NT2/D1 (cell line): ENCODE measurements at regions not wholly inside any gene's neighbourhood (a gene's known extent, or its start where the extent isn't known, plus 50 kb on each side); places are given as distances from the start of the nearest gene placed in this dataset.

Experiments used
- DNase-seq: peaks from one replicate; pipeline ENCODE4 v3.0.0-alpha.2; 2011; ENCODE audit warnings: low read depth, low spot score
- H3K27me3 ChIP-seq: 2 replicates; pipeline ENCODE4 v1.6.0; 2011; ENCODE audit warnings: mild to moderate bottlenecking; ENCODE audit not compliant: insufficient read length, insufficient read depth
- H3K36me3 ChIP-seq: 2 replicates; pipeline ENCODE4 v1.6.1; 2011; ENCODE audit warnings: mild to moderate bottlenecking, low read length, mixed read lengths; ENCODE audit not compliant: insufficient read depth, insufficient read length
- H3K4me1 ChIP-seq: 2 replicates; pipeline ENCODE4 v1.5.1; 2011; ENCODE audit not compliant: insufficient read depth, insufficient read length
- H3K4me3 ChIP-seq: 2 replicates; pipeline ENCODE4 v1.5.1; 2011; ENCODE audit warnings: low read depth; ENCODE audit not compliant: insufficient read length
- H3K9ac ChIP-seq: 2 replicates; pipeline ENCODE4 v1.6.0; 2011; ENCODE audit warnings: low read depth; ENCODE audit not compliant: insufficient read length
- H3K9me3 ChIP-seq: 2 replicates; pipeline ENCODE4 v1.5.1; 2011; ENCODE audit warnings: mild to moderate bottlenecking, low read length; ENCODE audit not compliant: insufficient read depth
- SUZ12 ChIP-seq: IDR thresholded peaks from 2 replicates; pipeline ENCODE4 v1.6.1; 2011; ENCODE audit not compliant: insufficient read length, insufficient read depth; ENCODE audit errors: extremely low read depth
- YY1 ChIP-seq: IDR thresholded peaks from 2 replicates; pipeline ENCODE4 v1.6.1; 2011; ENCODE audit not compliant: insufficient read length, insufficient read depth
- ZNF274 ChIP-seq: IDR thresholded peaks from 2 replicates; pipeline ENCODE4 v1.6.1; 2011; ENCODE audit warnings: mild to moderate bottlenecking, low read depth, low read length

DNA sequence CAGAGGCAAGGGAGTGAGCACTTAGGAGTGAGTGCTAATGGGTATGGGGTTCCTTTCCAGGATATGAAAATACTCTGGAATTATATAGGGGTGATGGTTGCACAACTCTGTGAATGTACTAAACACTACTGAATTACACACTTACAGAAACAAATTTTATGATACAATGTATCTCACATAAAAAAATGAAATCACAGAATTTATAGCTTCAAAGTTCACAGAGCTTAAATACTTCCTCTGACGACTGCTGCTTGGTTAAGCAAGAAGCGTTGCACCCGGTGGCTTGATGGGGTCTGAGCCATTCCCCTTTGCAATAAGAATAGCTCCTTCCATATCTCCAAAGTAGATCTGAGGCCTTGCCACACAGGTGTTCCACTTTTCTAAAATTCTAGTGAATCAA is 835.1 kb downstream of the TSN start:
- no peak overlapping the region for H3K4me3 ChIP-seq

DNA sequence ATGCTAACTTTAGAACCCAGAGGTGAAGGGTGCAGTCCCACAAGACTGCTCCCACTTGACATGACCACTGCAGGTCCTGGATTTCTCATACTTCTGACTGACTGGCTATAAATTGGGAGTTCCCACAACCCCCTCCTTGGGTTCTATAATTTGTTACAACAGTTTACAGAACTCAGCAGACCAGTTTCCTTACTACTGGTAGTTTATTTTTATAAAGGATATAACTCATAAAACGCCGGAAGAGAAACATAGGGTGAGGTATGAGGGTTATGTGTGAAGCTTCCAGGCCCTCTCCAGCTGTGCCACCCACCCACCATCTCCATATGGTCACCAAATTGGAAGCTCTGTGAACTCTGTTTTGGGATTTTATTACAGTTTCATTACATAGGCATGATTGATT is 839.6 kb downstream of the TSN start:
- no peaks in the 10 kb centered on the region for H3K27me3 ChIP-seq
- H3K36me3 ChIP-seq = no peaks in the 10 kb centered on the region
- no peaks in the 10 kb centered on the region for H3K9me3 ChIP-seq
- no peaks in the 10 kb centered on the region for H3K4me1 ChIP-seq
- DNase-seq = no peak
- TF ChIP-seq ZNF274 (no peak), YY1 (no peak), SUZ12 (no peak)
- no peak overlapping the region for H3K9ac ChIP-seq
- H3K4me3 ChIP-seq = no peak overlapping the region

More for the DNA sequence above, 835.1 kb downstream of the TSN start:
- H3K4me1 ChIP-seq = no peaks in the 10 kb centered on the region
- TF ChIP-seq ZNF274 (no peak), SUZ12 (no peak), YY1 (no peak)
- H3K36me3 ChIP-seq = no peaks in the 10 kb centered on the region
- no peaks in the 10 kb centered on the region for H3K27me3 ChIP-seq
- no peaks in the 10 kb centered on the region for H3K9me3 ChIP-seq
- H3K9ac ChIP-seq = no peak overlapping the region
- no peak for DNase-seq

DNA sequence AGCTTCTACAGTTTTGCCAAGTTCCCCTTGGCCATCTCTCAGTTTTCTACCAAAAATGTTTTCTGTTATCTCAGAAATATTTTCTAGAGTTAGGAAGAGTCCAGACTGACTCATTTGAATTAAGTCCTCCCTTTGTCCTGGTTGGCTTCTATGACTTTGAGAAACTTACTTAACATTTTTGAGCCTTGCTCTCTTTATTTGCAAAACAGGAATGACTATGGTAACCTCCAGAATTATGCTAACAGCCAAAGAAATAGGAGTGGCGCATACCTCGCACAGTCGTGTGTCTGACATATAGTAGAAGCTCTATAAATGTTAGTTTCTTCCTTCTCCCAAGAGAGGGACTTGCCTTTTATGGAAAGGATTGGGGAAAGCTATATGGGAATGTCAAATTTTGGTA is 841.1 kb downstream of the TSN start:
- DNase-seq = no peak
- TF ChIP-seq ZNF274 (no peak), SUZ12 (no peak), YY1 (no peak)
- no peak overlapping the region for H3K4me3 ChIP-seq
- no peaks in the 10 kb centered on the region for H3K27me3 ChIP-seq
- no peaks in the 10 kb centered on the region for H3K9me3 ChIP-seq
- H3K36me3 ChIP-seq = no peaks in the 10 kb centered on the region
- no peaks in the 10 kb centered on the region for H3K4me1 ChIP-seq
- H3K9ac ChIP-seq = no peak overlapping the region

DNA sequence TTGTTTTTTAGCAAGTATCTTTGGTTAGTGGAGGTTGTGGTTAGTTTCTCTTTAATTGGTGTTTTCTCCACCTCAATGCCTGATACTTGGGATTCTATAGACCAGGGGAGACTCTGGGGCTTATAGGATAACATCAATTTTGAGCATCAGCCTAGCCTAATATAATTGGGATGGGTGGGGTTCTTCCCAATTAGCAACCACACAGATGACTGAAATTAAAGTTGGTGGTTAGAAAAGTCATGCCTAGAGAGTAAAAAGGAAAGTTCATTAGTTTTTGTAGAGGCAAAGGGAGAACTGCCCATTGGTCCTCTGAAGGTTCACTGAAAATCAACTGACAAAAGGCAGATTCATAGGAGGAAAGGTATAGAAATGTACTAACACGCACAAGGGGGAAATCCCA is 843.3 kb downstream of the TSN start:
- H3K9me3 ChIP-seq = no peaks in the 10 kb centered on the region
- no peak overlapping the region for H3K9ac ChIP-seq
- TF ChIP-seq SUZ12 (no peak), ZNF274 (no peak)
- no peaks in the 10 kb centered on the region for H3K27me3 ChIP-seq
- no peaks in the 10 kb centered on the region for H3K4me1 ChIP-seq
- no peak overlapping the region for H3K4me3 ChIP-seq
- H3K36me3 ChIP-seq = no peaks in the 10 kb centered on the region
- no peak for DNase-seq

DNA sequence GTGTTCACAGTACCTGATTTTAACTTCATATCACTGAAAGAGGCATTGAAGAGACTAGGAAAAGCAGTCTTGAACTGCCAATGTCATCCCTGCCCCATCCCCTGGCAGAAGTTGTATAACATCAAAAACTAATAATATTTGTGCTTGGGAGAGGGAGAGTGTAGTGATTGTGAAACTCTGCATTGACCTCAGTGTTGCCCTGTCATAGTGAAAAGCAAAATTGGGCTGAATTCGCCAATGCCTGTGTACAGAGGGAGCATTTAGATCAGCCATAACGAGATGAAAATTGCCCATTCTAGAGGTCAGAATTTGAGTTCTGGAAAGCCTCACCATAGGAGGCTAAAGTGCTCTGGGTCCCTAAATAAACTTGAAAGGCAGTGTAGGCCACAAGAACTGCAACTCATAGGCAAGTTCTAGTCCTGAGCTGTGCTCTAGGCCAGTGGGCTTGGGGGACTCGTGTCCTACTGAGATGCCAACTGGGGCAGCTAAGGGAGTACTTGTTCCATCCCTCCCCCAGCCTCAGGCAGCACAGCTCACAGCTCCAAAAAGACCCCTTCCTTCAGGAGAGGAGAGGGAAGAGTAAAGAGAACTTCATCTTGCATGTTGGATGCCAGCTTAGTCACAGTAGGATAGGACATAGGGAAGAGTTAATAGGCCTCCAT is 855.6 kb downstream of the TSN start:
- no peaks in the 10 kb centered on the region for H3K27me3 ChIP-seq
- no peak for TF ChIP-seq YY1
- TF ChIP-seq SUZ12 = no peak
- no peak for TF ChIP-seq ZNF274
- H3K4me1 ChIP-seq = no peaks in the 10 kb centered on the region
- DNase-seq = no peak
- H3K9me3 ChIP-seq = no peaks in the 10 kb centered on the region
- H3K4me3 ChIP-seq = no peak overlapping the region
- H3K36me3 ChIP-seq = no peaks in the 10 kb centered on the region
- no peak overlapping the region for H3K9ac ChIP-seq

DNA sequence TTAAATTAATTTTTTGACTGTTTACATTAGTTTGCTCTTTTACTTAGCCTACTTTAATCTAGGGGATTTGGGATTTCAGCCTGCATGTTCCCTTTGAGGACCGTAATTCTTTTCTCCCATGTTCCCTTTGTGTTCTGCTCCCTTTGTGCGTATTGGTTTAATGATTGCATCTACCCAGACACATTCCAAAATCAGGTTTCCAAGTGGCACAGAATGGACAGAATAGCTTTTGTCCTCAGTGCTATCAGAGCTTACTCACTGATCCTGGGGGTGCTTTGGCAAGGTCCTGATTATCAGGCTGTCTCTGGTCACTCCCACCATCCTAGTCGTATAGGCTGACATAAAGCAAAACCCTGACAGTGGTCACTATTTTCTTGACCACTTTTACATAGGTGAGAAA is 867.5 kb downstream of the TSN start:
- Histone ChIP-seq H3K27me3 (no peaks in the 10 kb centered on the region), H3K4me3 (no peak overlapping the region), H3K9me3 (no peaks in the 10 kb centered on the region), H3K4me1 (no peaks in the 10 kb centered on the region), H3K36me3 (no peaks in the 10 kb centered on the region), H3K9ac (no peak overlapping the region)
- TF ChIP-seq YY1 = no peak
- no peak for TF ChIP-seq ZNF274
- no peak for TF ChIP-seq SUZ12
- DNase-seq = no peak

DNA sequence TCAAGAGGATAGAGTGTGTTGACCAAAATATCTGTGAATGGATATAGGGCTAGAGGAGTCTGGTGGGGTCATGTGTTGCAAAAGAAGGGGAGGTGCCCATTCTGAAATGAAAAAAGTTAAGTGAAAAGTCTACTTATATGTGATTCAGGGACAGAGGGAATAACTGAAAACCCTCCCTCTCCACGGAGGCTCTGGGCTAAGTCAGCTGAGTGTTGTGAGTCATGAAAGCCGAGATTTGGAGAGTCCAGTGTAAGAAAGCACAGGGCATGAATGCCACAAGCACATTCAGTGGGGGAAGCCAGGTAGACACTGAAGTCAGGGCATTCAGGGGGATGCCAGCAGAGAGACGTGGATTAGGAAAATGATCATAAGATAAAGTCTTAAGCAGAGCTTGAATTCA is 871.9 kb downstream of the TSN start:
- DNase-seq = no peak
- no peaks in the 10 kb centered on the region for H3K9me3 ChIP-seq

DNA sequence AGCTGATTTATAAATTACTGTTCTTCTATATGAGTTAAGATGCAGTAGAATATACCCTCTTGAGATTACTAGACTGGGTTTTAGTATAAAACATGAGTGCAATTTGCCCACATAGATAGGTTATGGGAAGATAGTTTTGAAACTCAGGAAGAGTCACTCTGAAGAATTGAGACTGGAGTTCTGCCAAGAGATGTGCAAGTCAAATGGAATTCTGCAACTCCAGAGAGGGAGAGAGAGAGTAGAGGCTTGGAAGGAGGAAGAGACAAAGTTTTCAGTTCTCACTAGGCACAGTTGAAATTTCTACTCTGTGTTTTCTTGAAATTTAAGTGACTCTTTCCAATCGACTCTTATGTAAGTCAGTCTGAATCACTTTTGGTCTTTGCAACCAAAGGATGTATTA is 878.8 kb downstream of the TSN start:
- no peak overlapping the region for H3K4me3 ChIP-seq
- H3K4me1 ChIP-seq = no peaks in the 10 kb centered on the region
- H3K9me3 ChIP-seq = no peaks in the 10 kb centered on the region
- TF ChIP-seq ZNF274 (no peak), SUZ12 (no peak), YY1 (no peak)
- no peaks in the 10 kb centered on the region for H3K27me3 ChIP-seq
- H3K9ac ChIP-seq = no peak overlapping the region
- no peaks in the 10 kb centered on the region for H3K36me3 ChIP-seq
- DNase-seq = no peak

More for the DNA sequence above, 871.9 kb downstream of the TSN start:
- Histone ChIP-seq H3K27me3 (no peaks in the 10 kb centered on the region), H3K4me3 (no peak overlapping the region), H3K9ac (no peak overlapping the region), H3K4me1 (no peaks in the 10 kb centered on the region), H3K36me3 (no peaks in the 10 kb centered on the region)
- no peak for TF ChIP-seq ZNF274
- TF ChIP-seq SUZ12 = no peak
- TF ChIP-seq YY1 = no peak
